ENCODE measurements at regions not wholly inside any gene's neighbourhood (a gene's known extent, or its start where the extent isn't known, plus 50 kb on each side); places are given as distances from the start of the nearest gene placed in this dataset.

GRCh38 chr2:41717839-41718238 lies 330.0 kb upstream of the PKDCC start:
- TF ChIP-seq EZH2 (optimal IDR thresholded peaks at IDR 0.05; ENCODE audit: low read depth, low read length) (no peak), CTCF (IDR thresholded peaks at IDR 0.05; ENCODE audit: low read length) (no peak)

Measured in MM.1S (cell line).